ENCODE measurements at regions not wholly inside any gene's neighbourhood (a gene's known extent, or its start where the extent isn't known, plus 50 kb on each side); places are given as distances from the start of the nearest gene placed in this dataset.

DNA sequence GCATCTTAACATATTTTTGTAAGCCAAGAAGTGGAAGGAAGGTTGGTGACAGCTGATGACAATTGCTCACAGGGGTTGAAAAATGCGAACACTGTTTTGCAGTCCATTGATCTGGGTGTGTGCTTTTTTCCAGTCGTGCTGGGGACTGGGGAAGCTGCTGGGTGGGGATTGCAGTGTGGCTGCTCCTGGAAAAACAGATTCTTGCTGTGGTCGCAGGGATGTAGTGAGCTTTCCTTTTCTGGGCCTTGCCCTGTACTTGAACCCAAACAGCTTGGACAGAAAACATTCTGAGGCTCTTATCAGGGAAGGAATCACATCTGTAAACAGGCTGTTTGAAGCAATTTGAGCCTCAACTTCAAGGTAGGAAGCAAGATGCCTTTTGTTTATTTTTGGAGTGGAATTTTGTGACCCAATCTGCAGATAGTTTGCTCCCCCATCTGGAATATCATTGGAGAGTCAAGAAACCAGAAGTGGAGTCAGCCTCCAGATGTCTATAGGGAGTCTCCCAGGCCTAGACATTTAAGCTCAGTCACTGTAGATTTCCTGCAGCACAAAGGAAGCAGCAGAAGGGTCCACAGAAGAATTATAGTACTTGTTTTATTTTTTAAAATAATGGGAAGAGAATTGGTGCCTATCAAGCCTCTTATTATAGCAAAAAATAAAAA is 279.2 kb upstream of the FERMT1 start:
- ChIA-PET CTCF (no interaction called here), RAD21 (ENCODE audit: low non-redundant PET in 1 of 2, low total read pairs in 2 of 2, uncharacterized antibody in 2 of 2, unreplicated experiment in 2 of 2) (no interaction called here), POLR2A (no interaction called here)
- TF ChIP-seq POLR2A (IDR thresholded peaks at IDR 0.05; ENCODE audit: borderline replicate concordance, extremely low read depth, insufficient read depth, insufficient read length) (no peak), TCF7L2 (IDR thresholded peaks at IDR 0.05; ENCODE audit: borderline replicate concordance, extremely low read depth, insufficient read depth, insufficient read length) (no peak), ELF1 (IDR thresholded peaks at IDR 0.05; ENCODE audit: borderline replicate concordance, low read depth) (no peak), POLR2AphosphoS5 (IDR thresholded peaks at IDR 0.05; ENCODE audit: low read depth, low read length) (no peak), FOSL1 (IDR thresholded peaks at IDR 0.05; ENCODE audit: low read depth) (no peak), JUND (IDR thresholded peaks at IDR 0.05) (no peak), EZH2 (IDR thresholded peaks at IDR 0.05) (no peak), CBX3 (IDR thresholded peaks at IDR 0.05; ENCODE audit: low read depth) (no peak), SP1 (IDR thresholded peaks at IDR 0.05; ENCODE audit: low read depth) (no peak), EGR1 (IDR thresholded peaks at IDR 0.05; ENCODE audit: low read depth) (no peak), SIN3A (IDR thresholded peaks at IDR 0.05; ENCODE audit: low read depth) (no peak), SRF (IDR thresholded peaks at IDR 0.05; ENCODE audit: low read depth) (no peak), YY1 (IDR thresholded peaks at IDR 0.05; ENCODE audit: extremely low read depth, insufficient replicate concordance, low read depth, low read length) (no peak), ZNF274 (IDR thresholded peaks at IDR 0.05; ENCODE audit: low read depth, low read length) (no peak)
- BruUV-seq (replicated peaks): no TSS peak
- Histone ChIP-seq H3K27me3 (ENCODE audit: insufficient read depth, low read length) (no peaks in the 10 kb centered on the region), H4K20me1 (ENCODE audit: insufficient read depth) (no peaks in the 10 kb centered on the region), H3K4me3 (replicated peaks in 1 of 2; ENCODE audit: low read depth in 1 of 2, low read length in 2 of 2) (no peak overlapping the region), H3K4me1 (ENCODE audit: control insufficient read depth in 1 of 2, insufficient read depth in 2 of 2, low read length in 2 of 2) (no peaks in the 10 kb centered on the region), H3K9me2 (ENCODE audit: insufficient read depth) (no peaks in the 10 kb centered on the region), H3K9me3 (ENCODE audit: control insufficient read depth in 1 of 2, insufficient read depth in 1 of 2, low read depth in 1 of 2, low read length in 2 of 2) (no peaks in the 10 kb centered on the region; a peak in 1 of 4 replicates), H3K9ac (ENCODE audit: low read length) (no peak overlapping the region), H3K4me2 (ENCODE audit: low read length) (no peak overlapping the region), H3K36me3 (ENCODE audit: control insufficient read depth in 1 of 2, insufficient read depth in 2 of 2, low read length in 2 of 2) (no peaks in the 10 kb centered on the region), H3K79me2 (ENCODE audit: insufficient read depth, low read length) (no peaks in the 10 kb centered on the region), H3K27ac (ENCODE audit: low read depth, low read length) (no peak overlapping the region), H2AFZ (ENCODE audit: low read depth, low read length, poor library complexity, severe bottlenecking) (no peak overlapping the region)
- intact Hi-C loops (cut with micrococcal nuclease): no loop called here
- DNase-seq (ENCODE audit: low read depth, low spot score) (no peak), ATAC-seq (no peak)

Data from HCT116 (cell line).